Glutamatergic neuron (in vitro differentiated cells): ENCODE measurements at regions not wholly inside any gene's neighbourhood (a gene's known extent, or its start where the extent isn't known, plus 50 kb on each side); places are given as distances from the start of the nearest gene placed in this dataset.

ENCODE experiments used
- DNase-seq: peaks from one replicate; pipeline ENCODE4 v3.0.0; 2022
- H3K27ac Mint-ChIP-seq: one replicate; pipeline ENCODE4 v1.8.0; 2020; ENCODE audit warnings: mild to moderate bottlenecking, mixed read lengths, inconsistent platforms; ENCODE audit not compliant: unreplicated experiment
- H3K27me3 Mint-ChIP-seq: one replicate; pipeline ENCODE4 v1.8.0; 2020; ENCODE audit warnings: mild to moderate bottlenecking, moderate library complexity, mixed read lengths, inconsistent platforms; ENCODE audit not compliant: unreplicated experiment
- H3K36me3 Mint-ChIP-seq: one replicate; pipeline ENCODE4 v1.8.0; 2020; ENCODE audit warnings: mild to moderate bottlenecking, mixed read lengths, inconsistent platforms; ENCODE audit not compliant: unreplicated experiment
- H3K4me1 Mint-ChIP-seq: one replicate; pipeline ENCODE4 v1.8.0; 2020; ENCODE audit warnings: mild to moderate bottlenecking, low read depth, mixed read lengths, inconsistent platforms; ENCODE audit not compliant: unreplicated experiment
- H3K4me3 Mint-ChIP-seq: one replicate; pipeline ENCODE4 v1.8.0; 2020; ENCODE audit warnings: mild to moderate bottlenecking, mixed read lengths, inconsistent platforms; ENCODE audit not compliant: unreplicated experiment
- H3K9me3 Mint-ChIP-seq: one replicate; pipeline ENCODE4 v1.8.0; 2020; ENCODE audit warnings: mild to moderate bottlenecking, moderate library complexity, mixed read lengths, inconsistent platforms; ENCODE audit not compliant: unreplicated experiment
- TF ChIP-seq, protein P1 (sequence below): fragments of 200-600 bp; sonication (generic); IDR thresholded peaks from one replicate; pipeline ENCODE4 v1.5.0; 2021; ENCODE audit not compliant: partially characterized antibody, unreplicated experiment

GRCh38 chr5:30768056-30768690, 425.3 kb upstream of the CDH6 start:
- Mint-ChIP-seq H3K9me3 (no peaks in the 10 kb centered on the region), H3K27me3 (no peaks in the 10 kb centered on the region), H3K36me3 (no peaks in the 10 kb centered on the region), H3K4me3 (no peak overlapping the region), H3K27ac (no peak overlapping the region), H3K4me1 (no peaks in the 10 kb centered on the region)
- TF ChIP-seq, protein P1, sequence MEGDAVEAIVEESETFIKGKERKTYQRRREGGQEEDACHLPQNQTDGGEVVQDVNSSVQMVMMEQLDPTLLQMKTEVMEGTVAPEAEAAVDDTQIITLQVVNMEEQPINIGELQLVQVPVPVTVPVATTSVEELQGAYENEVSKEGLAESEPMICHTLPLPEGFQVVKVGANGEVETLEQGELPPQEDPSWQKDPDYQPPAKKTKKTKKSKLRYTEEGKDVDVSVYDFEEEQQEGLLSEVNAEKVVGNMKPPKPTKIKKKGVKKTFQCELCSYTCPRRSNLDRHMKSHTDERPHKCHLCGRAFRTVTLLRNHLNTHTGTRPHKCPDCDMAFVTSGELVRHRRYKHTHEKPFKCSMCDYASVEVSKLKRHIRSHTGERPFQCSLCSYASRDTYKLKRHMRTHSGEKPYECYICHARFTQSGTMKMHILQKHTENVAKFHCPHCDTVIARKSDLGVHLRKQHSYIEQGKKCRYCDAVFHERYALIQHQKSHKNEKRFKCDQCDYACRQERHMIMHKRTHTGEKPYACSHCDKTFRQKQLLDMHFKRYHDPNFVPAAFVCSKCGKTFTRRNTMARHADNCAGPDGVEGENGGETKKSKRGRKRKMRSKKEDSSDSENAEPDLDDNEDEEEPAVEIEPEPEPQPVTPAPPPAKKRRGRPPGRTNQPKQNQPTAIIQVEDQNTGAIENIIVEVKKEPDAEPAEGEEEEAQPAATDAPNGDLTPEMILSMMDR, result no peak
- no peak for DNase-seq

DNA sequence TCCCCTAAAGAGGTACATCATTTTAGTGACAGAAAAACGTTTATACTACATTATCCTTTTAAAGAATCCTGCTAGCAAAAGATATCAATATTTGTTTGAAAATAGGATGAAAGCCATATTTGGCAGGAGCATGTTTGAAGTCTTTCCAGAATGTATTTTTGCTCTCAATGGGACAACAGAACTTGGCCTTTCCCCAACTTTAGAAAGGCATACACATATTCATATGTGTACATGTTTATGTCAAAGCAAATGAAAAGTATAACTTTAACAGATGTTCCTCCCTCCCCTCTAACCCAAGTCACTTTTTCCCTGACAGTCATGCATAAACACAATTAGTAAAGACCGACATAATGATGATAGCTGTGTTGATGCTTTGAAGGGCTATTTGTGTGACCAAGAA, 427.8 kb upstream of the CDH6 start:
- no peaks in the 10 kb centered on the region for H3K36me3 Mint-ChIP-seq
- no peak for DNase-seq
- H3K4me1 Mint-ChIP-seq, result no peaks in the 10 kb centered on the region
- no peaks in the 10 kb centered on the region for H3K9me3 Mint-ChIP-seq
- H3K27me3 Mint-ChIP-seq, result no peaks in the 10 kb centered on the region
- TF ChIP-seq, protein P1, result no peak
- no peak overlapping the region for H3K27ac Mint-ChIP-seq
- no peak overlapping the region for H3K4me3 Mint-ChIP-seq

DNA sequence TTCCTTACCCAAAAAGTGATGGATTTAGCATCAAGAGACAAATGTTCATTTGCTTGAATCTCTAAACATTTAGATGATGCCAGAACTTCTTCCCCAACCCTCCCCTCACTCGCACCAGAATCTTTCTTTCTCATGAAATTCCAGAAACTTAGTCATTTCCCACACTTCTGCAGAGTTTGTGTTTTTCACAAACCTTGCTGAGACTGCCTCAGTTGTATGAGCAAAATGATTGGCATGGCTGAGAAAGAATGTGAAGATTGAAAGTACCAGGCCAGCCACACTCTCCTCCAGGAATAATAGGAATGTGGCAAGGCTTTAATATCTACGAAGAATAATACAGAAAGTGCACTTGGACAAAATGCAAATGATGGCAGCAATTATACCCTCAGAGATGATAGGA, 428.3 kb upstream of the CDH6 start:
- TF ChIP-seq, protein P1, result no peak
- no peaks in the 10 kb centered on the region for H3K36me3 Mint-ChIP-seq
- H3K4me1 Mint-ChIP-seq, result no peaks in the 10 kb centered on the region
- H3K27ac Mint-ChIP-seq, result no peak overlapping the region
- H3K27me3 Mint-ChIP-seq, result no peaks in the 10 kb centered on the region
- no peak overlapping the region for H3K4me3 Mint-ChIP-seq
- no peaks in the 10 kb centered on the region for H3K9me3 Mint-ChIP-seq
- no peak for DNase-seq

GRCh38 chr5:30764704-30765103, 428.8 kb upstream of the CDH6 start:
- Mint-ChIP-seq H3K36me3 (no peaks in the 10 kb centered on the region), H3K4me3 (no peak overlapping the region), H3K27ac (no peak overlapping the region), H3K4me1 (no peaks in the 10 kb centered on the region), H3K9me3 (no peaks in the 10 kb centered on the region), H3K27me3 (no peaks in the 10 kb centered on the region)
- no peak for DNase-seq
- TF ChIP-seq, protein P1, result no peak

GRCh38 chr5:30759731-30760130, 433.8 kb upstream of the CDH6 start:
- Mint-ChIP-seq H3K36me3 (no peaks in the 10 kb centered on the region), H3K4me3 (no peak overlapping the region), H3K27me3 (peaks cover 2% of the 10 kb centered on the region), H3K4me1 (no peaks in the 10 kb centered on the region), H3K9me3 (no peaks in the 10 kb centered on the region), H3K27ac (no peak overlapping the region)
- DNase-seq, result no peak
- TF ChIP-seq, protein P1, result no peak
